ENCODE measurements at regions not wholly inside any gene's neighbourhood (a gene's known extent, or its start where the extent isn't known, plus 50 kb on each side); places are given as distances from the start of the nearest gene placed in this dataset.

DNA sequence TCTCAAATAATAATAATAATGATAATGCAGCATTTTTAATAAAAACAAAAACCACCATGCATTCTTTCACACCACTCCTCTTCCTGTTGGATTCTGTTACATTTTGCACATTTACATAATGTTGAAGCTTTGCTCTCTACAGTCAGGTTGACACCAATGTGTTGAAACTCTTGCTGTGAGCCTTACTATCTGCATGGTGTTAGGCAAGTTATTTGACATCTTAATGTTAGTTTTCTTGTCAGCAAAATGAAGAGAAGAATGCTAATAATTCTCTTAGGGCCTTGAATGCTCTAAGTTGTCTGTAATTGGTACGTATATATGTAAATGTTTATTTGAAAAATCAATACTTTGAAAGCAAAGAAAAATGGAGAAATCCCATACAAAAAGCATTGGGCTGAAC, 525.5 kb upstream of the PTGER4 start:
- H3K9me3 ChIP-seq = no peaks in the 10 kb centered on the region
- intact Hi-C loops (cut with DNase I, micrococcal nuclease) = no loop called here
- no peaks in the 10 kb centered on the region for H3K4me1 ChIP-seq (ENCODE audit: low read depth)
- no peak for ATAC-seq
- no peak overlapping the region for H3K4me3 ChIP-seq
- no peaks in the 10 kb centered on the region for H3K36me3 ChIP-seq (ENCODE audit: low read depth)
- DNase-seq = no peak
- TF ChIP-seq, protein P1, sequence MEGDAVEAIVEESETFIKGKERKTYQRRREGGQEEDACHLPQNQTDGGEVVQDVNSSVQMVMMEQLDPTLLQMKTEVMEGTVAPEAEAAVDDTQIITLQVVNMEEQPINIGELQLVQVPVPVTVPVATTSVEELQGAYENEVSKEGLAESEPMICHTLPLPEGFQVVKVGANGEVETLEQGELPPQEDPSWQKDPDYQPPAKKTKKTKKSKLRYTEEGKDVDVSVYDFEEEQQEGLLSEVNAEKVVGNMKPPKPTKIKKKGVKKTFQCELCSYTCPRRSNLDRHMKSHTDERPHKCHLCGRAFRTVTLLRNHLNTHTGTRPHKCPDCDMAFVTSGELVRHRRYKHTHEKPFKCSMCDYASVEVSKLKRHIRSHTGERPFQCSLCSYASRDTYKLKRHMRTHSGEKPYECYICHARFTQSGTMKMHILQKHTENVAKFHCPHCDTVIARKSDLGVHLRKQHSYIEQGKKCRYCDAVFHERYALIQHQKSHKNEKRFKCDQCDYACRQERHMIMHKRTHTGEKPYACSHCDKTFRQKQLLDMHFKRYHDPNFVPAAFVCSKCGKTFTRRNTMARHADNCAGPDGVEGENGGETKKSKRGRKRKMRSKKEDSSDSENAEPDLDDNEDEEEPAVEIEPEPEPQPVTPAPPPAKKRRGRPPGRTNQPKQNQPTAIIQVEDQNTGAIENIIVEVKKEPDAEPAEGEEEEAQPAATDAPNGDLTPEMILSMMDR (IDR thresholded peaks at IDR 0.05) = no peak

DNA sequence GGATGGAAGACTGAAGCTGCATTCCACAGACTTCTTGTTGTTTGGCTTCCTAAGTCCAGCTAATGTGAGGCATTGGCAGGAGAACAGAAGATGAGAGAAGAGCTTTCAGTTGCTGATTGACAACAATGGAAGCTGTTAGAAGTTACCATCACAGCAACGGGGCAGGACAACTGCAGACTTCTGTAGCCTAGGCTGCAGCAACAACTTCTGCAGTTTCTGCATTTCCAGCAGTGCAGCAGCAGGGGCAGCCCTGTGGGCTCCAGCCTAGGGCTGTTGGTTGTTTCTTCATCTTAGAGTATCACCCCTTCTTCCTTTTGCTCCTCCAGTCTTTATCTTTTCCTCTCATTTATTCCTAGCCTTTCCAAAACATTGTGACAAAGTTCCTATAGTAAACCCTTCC, 528.8 kb upstream of the PTGER4 start:
- ATAC-seq (no peak), DNase-seq (no peak)
- no peaks in the 10 kb centered on the region for H3K4me1 ChIP-seq (ENCODE audit: low read depth)
- no peaks in the 10 kb centered on the region for H3K9me3 ChIP-seq
- TF ChIP-seq, protein P1 (IDR thresholded peaks at IDR 0.05) = no peak
- H3K4me3 ChIP-seq = no peak overlapping the region
- H3K36me3 ChIP-seq (ENCODE audit: low read depth) = no peaks in the 10 kb centered on the region
- intact Hi-C loops (cut with DNase I, micrococcal nuclease) = no loop called here

DNA sequence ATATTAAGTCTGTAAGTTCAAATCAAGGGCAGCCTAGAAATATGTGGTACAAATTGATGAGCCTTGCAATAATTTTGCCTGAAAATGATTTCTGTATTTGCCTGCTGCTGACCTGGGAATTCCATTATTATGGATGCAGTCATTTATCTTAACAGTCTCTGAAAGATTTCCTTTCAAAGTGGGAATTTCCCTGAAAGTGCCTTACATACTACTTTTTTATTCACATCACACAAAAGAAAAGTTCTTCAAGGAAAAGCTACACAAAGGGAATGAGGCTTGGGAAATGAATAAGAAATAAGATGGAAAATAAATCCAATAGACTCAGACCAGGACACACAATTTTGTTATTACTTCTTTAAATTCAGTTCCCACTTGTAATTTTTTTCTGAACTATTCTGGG, 537.8 kb upstream of the PTGER4 start:
- Histone ChIP-seq H3K9me3 (no peaks in the 10 kb centered on the region), H3K4me3 (no peak overlapping the region), H3K36me3 (ENCODE audit: low read depth) (no peaks in the 10 kb centered on the region), H3K4me1 (ENCODE audit: low read depth) (no peaks in the 10 kb centered on the region)
- DNase-seq (no peak), ATAC-seq (no peak)
- intact Hi-C loops (cut with DNase I, micrococcal nuclease) = no loop called here
- TF ChIP-seq, protein P1 (IDR thresholded peaks at IDR 0.05) = no peak

DNA sequence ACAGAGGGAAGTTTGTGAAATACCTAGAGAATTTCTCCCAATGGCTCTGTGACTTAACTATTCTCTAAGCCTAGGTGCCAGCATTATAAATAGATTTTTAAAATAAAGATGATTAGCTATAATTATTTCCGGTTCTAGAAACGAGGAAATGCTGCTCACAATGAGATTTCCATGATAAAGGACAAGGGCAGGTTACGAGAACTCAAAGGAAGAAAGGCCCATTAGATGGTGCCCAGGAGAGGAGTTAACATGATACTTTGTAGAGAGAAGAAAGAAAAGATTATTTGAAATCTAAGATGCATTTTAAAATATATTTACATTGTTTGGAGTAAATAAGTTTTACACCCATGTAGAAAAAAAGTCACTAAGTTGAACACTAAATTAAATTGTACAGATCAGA, 538.3 kb upstream of the PTGER4 start:
- DNase-seq (no peak), ATAC-seq (no peak)
- Histone ChIP-seq H3K36me3 (ENCODE audit: low read depth) (no peaks in the 10 kb centered on the region), H3K4me3 (no peak overlapping the region), H3K9me3 (no peaks in the 10 kb centered on the region), H3K4me1 (ENCODE audit: low read depth) (no peaks in the 10 kb centered on the region)
- intact Hi-C loops (cut with DNase I, micrococcal nuclease) = no loop called here
- TF ChIP-seq, protein P1 (IDR thresholded peaks at IDR 0.05) = no peak

DNA sequence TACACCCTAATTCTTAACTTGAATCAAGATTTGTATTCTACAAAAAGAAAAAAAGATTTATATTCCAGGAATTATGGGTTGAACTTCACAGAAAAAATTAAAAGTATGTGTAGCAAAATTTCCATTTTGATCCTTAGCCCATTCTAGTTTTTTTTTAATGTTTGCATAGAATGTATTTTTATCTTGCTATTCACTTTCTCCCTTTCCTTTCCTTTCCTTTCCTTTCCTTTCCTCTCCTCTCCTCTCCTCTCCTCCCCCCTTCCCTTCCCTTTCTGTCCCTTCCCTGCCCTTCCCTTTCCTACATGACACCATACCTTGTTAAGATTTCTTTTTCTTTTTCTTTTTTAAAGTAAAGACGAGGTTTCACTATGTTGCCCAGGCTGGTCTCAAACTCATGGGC, 542.5 kb upstream of the PTGER4 start:
- ATAC-seq = no peak
- Histone ChIP-seq H3K36me3 (ENCODE audit: low read depth) (no peaks in the 10 kb centered on the region), H3K9me3 (no peaks in the 10 kb centered on the region), H3K4me3 (no peak overlapping the region), H3K4me1 (ENCODE audit: low read depth) (no peaks in the 10 kb centered on the region)
- TF ChIP-seq, protein P1 (IDR thresholded peaks at IDR 0.05) = no peak
- no peak for DNase-seq
- intact Hi-C loops (cut with DNase I, micrococcal nuclease) = no loop called here

DNA sequence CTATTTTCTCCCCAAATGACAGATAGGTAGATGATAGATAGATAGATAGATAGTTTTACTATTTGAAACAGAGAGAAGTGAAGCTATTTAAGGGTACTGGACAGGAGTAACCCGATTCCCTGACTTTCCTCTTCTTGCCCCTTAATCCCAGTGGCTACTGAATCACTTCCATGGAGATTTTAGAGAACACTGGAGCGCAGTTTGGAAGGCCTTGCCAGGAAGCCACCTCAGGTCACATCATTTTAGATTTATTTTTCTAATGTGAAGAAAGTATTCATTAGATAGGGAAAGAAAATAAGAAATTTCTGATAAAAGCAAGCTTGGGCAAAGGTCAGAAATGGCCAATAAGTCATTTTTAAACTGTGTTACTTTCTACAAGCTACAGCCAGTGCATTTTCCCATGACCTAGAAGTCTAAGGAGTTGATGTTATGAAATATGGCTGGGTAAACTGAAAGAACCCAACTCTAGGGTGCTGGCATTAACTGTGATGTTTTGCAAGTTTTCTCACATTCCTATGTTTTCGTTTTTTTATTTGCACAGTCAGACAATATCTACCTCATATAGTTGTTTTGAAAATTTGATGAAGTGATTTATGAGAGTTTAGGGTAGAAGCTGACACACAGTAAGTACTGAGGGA, 544.7 kb upstream of the PTGER4 start:
- ATAC-seq (no peak), DNase-seq (no peak)
- TF ChIP-seq, protein P1 (IDR thresholded peaks at IDR 0.05) = no peak
- intact Hi-C loops (cut with DNase I, micrococcal nuclease) = no loop called here
- H3K9me3 ChIP-seq = no peaks in the 10 kb centered on the region
- no peaks in the 10 kb centered on the region for H3K36me3 ChIP-seq (ENCODE audit: low read depth)
- H3K4me1 ChIP-seq (ENCODE audit: low read depth) = no peaks in the 10 kb centered on the region
- no peak overlapping the region for H3K4me3 ChIP-seq
